DND-41 (cell line): ENCODE measurements at regions not wholly inside any gene's neighbourhood (a gene's known extent, or its start where the extent isn't known, plus 50 kb on each side); places are given as distances from the start of the nearest gene placed in this dataset.

ENCODE experiments used
- ATAC-seq: fragments of 200-7000 bp; cut with Tn5 transposase; 3 replicates; pipeline ENCODE4 v1.9.1; 2021; ENCODE audit warnings: low read depth; ENCODE audit not compliant: insufficient read depth
- DNase-seq: peaks from one replicate; pipeline ENCODE4 v3.0.0-alpha.2; 2020
- H2AFZ ChIP-seq: 2 replicates; pipeline ENCODE4 v1.6.0; 2012; ENCODE audit warnings: low read depth, low read length
- H3K27ac ChIP-seq: 2 replicates; pipeline ENCODE4 v1.5.1; 2012; ENCODE audit warnings: low read length, inconsistent platforms
- H3K27me3 ChIP-seq: fragments of 200-600 bp; sonication (generic); 2 replicates; pipeline ENCODE4 v1.6.0; 2012; ENCODE audit warnings: low read length, mild to moderate bottlenecking, inconsistent platforms; ENCODE audit not compliant: insufficient read depth, poor library complexity
- H3K36me3 ChIP-seq: 2 replicates; pipeline ENCODE4 v1.5.1; 2012; ENCODE audit warnings: low read length, inconsistent platforms; ENCODE audit not compliant: insufficient read depth
- H3K4me1 ChIP-seq: 2 replicates; pipeline ENCODE4 v1.5.1; 2012; ENCODE audit warnings: mild to moderate bottlenecking, low read length; ENCODE audit not compliant: insufficient read depth
- H3K4me2 ChIP-seq: 2 replicates; pipeline ENCODE4 v1.6.0; 2012; ENCODE audit warnings: mild to moderate bottlenecking, moderate library complexity, low read length, inconsistent platforms; ENCODE audit not compliant: insufficient read depth
- H3K4me3 ChIP-seq, 2 experiments: fragments of 200-600 bp in 1 of 2; shearing (Covaris generic) in 1 of 2; 2 replicates each; pipeline ENCODE4 v1.5.1; 2012 to 2016; ENCODE audit warnings: inconsistent platforms in 2 of 2, low read length in 2 of 2, mild to moderate bottlenecking in 2 of 2, low read depth in 1 of 2, moderate library complexity in 1 of 2
- H3K79me2 ChIP-seq: 2 replicates; pipeline ENCODE4 v1.6.0; 2012; ENCODE audit warnings: low read length, inconsistent platforms; ENCODE audit not compliant: insufficient read depth
- H3K9ac ChIP-seq: 2 replicates; pipeline ENCODE4 v1.6.0; 2012; ENCODE audit warnings: low read depth, mild to moderate bottlenecking, inconsistent platforms, low read length, moderate library complexity
- H3K9me3 ChIP-seq: 2 replicates; pipeline ENCODE4 v1.5.1; 2012; ENCODE audit warnings: low read length, moderate library complexity, mild to moderate bottlenecking, inconsistent platforms; ENCODE audit not compliant: insufficient read depth, severe bottlenecking
- H4K20me1 ChIP-seq: 2 replicates; pipeline ENCODE4 v1.6.0; 2012; ENCODE audit warnings: low read length; ENCODE audit not compliant: insufficient read depth
- CTCF ChIP-seq: IDR thresholded peaks from 2 replicates; pipeline ENCODE4 v1.5.1; 2012; ENCODE audit warnings: borderline replicate concordance, low read length, moderate library complexity, mild to moderate bottlenecking; ENCODE audit not compliant: poor library complexity, severe bottlenecking; ENCODE audit errors: extremely low read depth
- EZH2 ChIP-seq: IDR thresholded peaks from 3 replicates; pipeline ENCODE4 v1.6.1; 2012; ENCODE audit warnings: borderline replicate concordance, low read depth, mild to moderate bottlenecking, moderate library complexity, low read length, inconsistent platforms; ENCODE audit not compliant: severe bottlenecking

GRCh38 chr12:97630875-97631274 is 168.3 kb downstream of the RMST start:
- Histone ChIP-seq H3K4me2 (no peak overlapping the region), H3K4me3 (no peak overlapping the region), H4K20me1 (no peaks in the 10 kb centered on the region), H3K4me1 (no peaks in the 10 kb centered on the region), H3K27ac (no peak overlapping the region), H3K36me3 (no peaks in the 10 kb centered on the region), H3K9ac (no peak overlapping the region), H3K27me3 (no peaks in the 10 kb centered on the region), H2AFZ (no peak overlapping the region), H3K9me3 (no peaks in the 10 kb centered on the region), H3K79me2 (no peaks in the 10 kb centered on the region)
- ATAC-seq (no peak), DNase-seq (no peak)
- TF ChIP-seq EZH2, result no peak
- TF ChIP-seq CTCF, result no peak

- Histone ChIP-seq H3K4me3 (no peak overlapping the region), H3K9me3 (no peaks in the 10 kb centered on the region), H3K36me3 (no peaks in the 10 kb centered on the region), H3K27me3 (no peaks in the 10 kb centered on the region), H2AFZ (no peak overlapping the region), H3K9ac (no peak overlapping the region), H4K20me1 (no peaks in the 10 kb centered on the region), H3K4me1 (no peaks in the 10 kb centered on the region), H3K79me2 (no peaks in the 10 kb centered on the region), H3K27ac (no peak overlapping the region), H3K4me2 (no peak overlapping the region)
- DNase-seq, result no peak
- no peak for TF ChIP-seq CTCF
- ATAC-seq, result no peak
Observed at GRCh38 chr12:97637770-97638169, 175.2 kb downstream of the RMST start.

- Histone ChIP-seq H3K4me1 (no peaks in the 10 kb centered on the region), H3K36me3 (no peaks in the 10 kb centered on the region), H3K9ac (no peak overlapping the region), H2AFZ (no peak overlapping the region), H3K79me2 (no peaks in the 10 kb centered on the region), H3K4me3 (no peak overlapping the region), H4K20me1 (no peaks in the 10 kb centered on the region), H3K4me2 (no peak overlapping the region), H3K27ac (no peak overlapping the region), H3K9me3 (no peaks in the 10 kb centered on the region), H3K27me3 (no peaks in the 10 kb centered on the region)
- TF ChIP-seq CTCF, result no peak
- no peak for TF ChIP-seq EZH2
- DNase-seq (no peak), ATAC-seq (no peak)
Observed at GRCh38 chr12:97638739-97639138, 176.1 kb downstream of the RMST start.

- no peak for ATAC-seq
- no peak overlapping the region for H3K27ac ChIP-seq
- TF ChIP-seq CTCF, result no peak
- no peak for TF ChIP-seq EZH2
- no peaks in the 10 kb centered on the region for H3K4me1 ChIP-seq
- no peak for DNase-seq
- no peak overlapping the region for H2AFZ ChIP-seq
- H3K9ac ChIP-seq, result no peak overlapping the region
- no peaks in the 10 kb centered on the region for H3K36me3 ChIP-seq
- no peaks in the 10 kb centered on the region for H4K20me1 ChIP-seq
- H3K27me3 ChIP-seq, result no peaks in the 10 kb centered on the region
- no peaks in the 10 kb centered on the region for H3K79me2 ChIP-seq
- no peak overlapping the region for H3K4me3 ChIP-seq
- H3K9me3 ChIP-seq, result no peaks in the 10 kb centered on the region
- H3K4me2 ChIP-seq, result no peak overlapping the region
Observed at GRCh38 chr12:97639702-97640101, 177.1 kb downstream of the RMST start.
